ENCODE measurements at regions not wholly inside any gene's neighbourhood (a gene's known extent, or its start where the extent isn't known, plus 50 kb on each side); places are given as distances from the start of the nearest gene placed in this dataset.
"Not testable (repeated sequence)": the region's sequence is repeated elsewhere in the genome, so short reads cannot be mapped to it uniquely, and the experiment has no call there.

GRCh38 chr17:71203953-71204352 is 916.9 kb upstream of the SOX9 start:
- no peak for DNase-seq
- H3K36me3 ChIP-seq, result no peaks in the 10 kb centered on the region
- TF ChIP-seq POLR2A (IDR thresholded peaks at IDR 0.05) (no peak), POLR2AphosphoS5 (IDR thresholded peaks at IDR 0.05) (no peak), EP300 (IDR thresholded peaks at IDR 0.05) (no peak)
- TF ChIP-seq, protein P1, sequence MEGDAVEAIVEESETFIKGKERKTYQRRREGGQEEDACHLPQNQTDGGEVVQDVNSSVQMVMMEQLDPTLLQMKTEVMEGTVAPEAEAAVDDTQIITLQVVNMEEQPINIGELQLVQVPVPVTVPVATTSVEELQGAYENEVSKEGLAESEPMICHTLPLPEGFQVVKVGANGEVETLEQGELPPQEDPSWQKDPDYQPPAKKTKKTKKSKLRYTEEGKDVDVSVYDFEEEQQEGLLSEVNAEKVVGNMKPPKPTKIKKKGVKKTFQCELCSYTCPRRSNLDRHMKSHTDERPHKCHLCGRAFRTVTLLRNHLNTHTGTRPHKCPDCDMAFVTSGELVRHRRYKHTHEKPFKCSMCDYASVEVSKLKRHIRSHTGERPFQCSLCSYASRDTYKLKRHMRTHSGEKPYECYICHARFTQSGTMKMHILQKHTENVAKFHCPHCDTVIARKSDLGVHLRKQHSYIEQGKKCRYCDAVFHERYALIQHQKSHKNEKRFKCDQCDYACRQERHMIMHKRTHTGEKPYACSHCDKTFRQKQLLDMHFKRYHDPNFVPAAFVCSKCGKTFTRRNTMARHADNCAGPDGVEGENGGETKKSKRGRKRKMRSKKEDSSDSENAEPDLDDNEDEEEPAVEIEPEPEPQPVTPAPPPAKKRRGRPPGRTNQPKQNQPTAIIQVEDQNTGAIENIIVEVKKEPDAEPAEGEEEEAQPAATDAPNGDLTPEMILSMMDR (IDR thresholded peaks at IDR 0.05), result no peak
- no peak overlapping the region for H3K27ac ChIP-seq
- H3K4me1 ChIP-seq, result peaks cover 0 to 7% (median 2%) of the 10 kb centered on the region in 4 donors
- H3K9me3 ChIP-seq, result no peaks in the 10 kb centered on the region
- 83 to 98% (median 95%) methylated on average over 1 of the region's 1 CpG for WGBS, 5 donors
- intact Hi-C loops (cut with DNase I; ENCODE audit: low total_unique reads), result no loop called here
- H3K4me3 ChIP-seq, result no peak overlapping the region
- no peaks in the 10 kb centered on the region for H3K27me3 ChIP-seq

GRCh38 chr17:71205951-71206350 is 914.9 kb upstream of the SOX9 start:
- H3K27me3 ChIP-seq; H3K9me3 ChIP-seq; H3K27ac ChIP-seq; DNase-seq; H3K4me3 ChIP-seq; intact Hi-C loops (cut with DNase I; ENCODE audit: low total_unique reads); H3K36me3 ChIP-seq; H3K4me1 ChIP-seq: not testable (repeated sequence)
- 92 to 98% (median 94%) methylated on average over 2 to 3 of the region's 5 CpGs for WGBS, 5 donors

DNA sequence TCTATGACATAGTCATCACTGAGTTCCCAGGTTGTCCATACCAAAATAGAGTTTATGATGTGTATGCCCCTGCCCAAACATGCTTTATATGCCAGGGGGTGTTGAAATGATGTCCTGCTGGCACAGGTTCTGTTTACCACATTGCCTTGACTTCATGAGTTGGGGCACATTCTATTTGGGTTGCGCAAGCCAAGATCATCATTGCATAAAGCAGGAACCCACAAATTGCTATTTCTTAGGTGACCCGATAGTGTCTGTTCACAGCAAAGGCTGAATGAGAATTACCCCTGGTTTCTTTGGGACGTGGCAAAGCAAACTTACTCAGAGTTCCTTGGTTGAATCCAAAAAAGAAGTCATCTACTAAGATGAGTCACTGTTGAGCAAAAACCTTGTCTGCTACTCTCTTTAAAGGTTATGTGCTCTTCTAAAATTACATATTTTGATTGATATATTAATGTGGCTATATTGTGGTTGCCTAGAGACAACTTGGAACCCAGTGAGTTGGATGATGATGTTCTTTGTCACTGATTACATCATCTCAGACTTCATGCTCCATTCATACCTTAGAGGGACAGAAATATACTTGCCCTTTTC is 912.6 kb upstream of the SOX9 start:
- DNase-seq, result no peak
- Histone ChIP-seq H3K36me3 (no peaks in the 10 kb centered on the region), H3K27me3 (no peaks in the 10 kb centered on the region), H3K9me3 (no peaks in the 10 kb centered on the region), H3K27ac (no peak overlapping the region), H3K4me1 (no peaks in the 10 kb centered on the region), H3K4me3 (no peak overlapping the region)
- intact Hi-C loops (cut with DNase I; ENCODE audit: low total_unique reads), result no loop called here
- 88 to 98% (median 95%) methylated on average over 3 of the region's 3 CpGs for WGBS, 5 donors
- TF ChIP-seq POLR2A (IDR thresholded peaks at IDR 0.05) (no peak), POLR2AphosphoS5 (IDR thresholded peaks at IDR 0.05) (no peak), EP300 (IDR thresholded peaks at IDR 0.05) (no peak)
- TF ChIP-seq, protein P1 (IDR thresholded peaks at IDR 0.05), result no peak

DNA sequence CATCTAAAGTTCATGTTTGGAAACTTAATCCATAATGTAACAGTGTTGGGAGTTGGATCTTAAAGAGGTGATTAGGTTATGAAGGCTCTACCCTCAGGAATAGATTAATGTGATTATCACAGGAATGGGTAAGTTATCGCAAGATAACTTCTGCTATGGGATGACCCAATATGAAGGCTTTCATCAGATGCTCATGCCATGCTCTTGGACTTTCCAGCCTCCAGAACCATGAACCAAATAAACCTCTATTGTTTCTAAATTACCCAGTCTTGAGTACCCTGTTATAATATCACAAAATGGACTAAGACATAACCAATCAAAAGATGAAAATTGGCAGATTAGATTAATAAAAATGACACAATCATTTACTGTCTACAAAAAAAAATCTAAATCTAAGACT is 906.9 kb upstream of the SOX9 start:
- no peaks in the 10 kb centered on the region for H3K36me3 ChIP-seq
- no peak overlapping the region for H3K4me3 ChIP-seq
- no peak for DNase-seq
- intact Hi-C loops (cut with DNase I; ENCODE audit: low total_unique reads), result no loop called here
- no peak overlapping the region for H3K27ac ChIP-seq
- no peaks in the 10 kb centered on the region for H3K27me3 ChIP-seq
- H3K9me3 ChIP-seq, result peaks cover 0 to 9% (median 2%) of the 10 kb centered on the region in 4 donors
- H3K4me1 ChIP-seq, result no peaks in the 10 kb centered on the region
- 91 to 100% (median 94%) methylated on average over 1 of the region's 1 CpG for WGBS, 5 donors
- TF ChIP-seq, protein P1 (IDR thresholded peaks at IDR 0.05), result no peak
- TF ChIP-seq POLR2AphosphoS5 (IDR thresholded peaks at IDR 0.05), result no peak
- no peak for TF ChIP-seq EP300 (IDR thresholded peaks at IDR 0.05)
- no peak for TF ChIP-seq POLR2A (IDR thresholded peaks at IDR 0.05)

- 83 to 90% (median 87%) methylated on average over 2 of the region's 2 CpGs for WGBS, 5 donors
- no peak overlapping the region for H3K27ac ChIP-seq
- no peak overlapping the region for H3K4me3 ChIP-seq
- H3K27me3 ChIP-seq, result no peaks in the 10 kb centered on the region
- TF ChIP-seq POLR2AphosphoS5 (IDR thresholded peaks at IDR 0.05) (no peak), EP300 (IDR thresholded peaks at IDR 0.05) (no peak), POLR2A (IDR thresholded peaks at IDR 0.05) (no peak)
- TF ChIP-seq, protein P1 (IDR thresholded peaks at IDR 0.05), result no peak
- H3K4me1 ChIP-seq, result no peaks in the 10 kb centered on the region
- no peaks in the 10 kb centered on the region for H3K36me3 ChIP-seq
- peaks cover 0 to 9% (median 2%) of the 10 kb centered on the region in 4 donors for H3K9me3 ChIP-seq
- DNase-seq, result no peak
- intact Hi-C loops (cut with DNase I; ENCODE audit: low total_unique reads), result no loop called here
Observed at GRCh38 chr17:71217769-71218168, 903.1 kb upstream of the SOX9 start.

All from stomach (tissue), 8 donors.